Right lobe of liver (tissue), 6 donors: ENCODE measurements at regions not wholly inside any gene's neighbourhood (a gene's known extent, or its start where the extent isn't known, plus 50 kb on each side); places are given as distances from the start of the nearest gene placed in this dataset.

Experiments used
- ATAC-seq, 4 donors: fragments of 200-7000 bp; cut with Tn5 transposase; one replicate each; pipeline ENCODE4 v1.9.1; 2020; ENCODE audit warnings: mild to moderate bottlenecking in 4 of 4, moderate library complexity in 4 of 4
- DNase-seq, 3 donors: peaks; one replicate each; pipeline ENCODE4 v3.0.0-alpha.2; 2020
- H3K27ac ChIP-seq, 3 donors: fragments of 200-600 bp; one replicate each; pipeline ENCODE4 v1.8.0; 2022
- H3K27me3 ChIP-seq, 2 donors: fragments of 200-600 bp; one replicate each; pipeline ENCODE4 v1.8.0; 2022
- H3K36me3 ChIP-seq, 4 donors: fragments of 200-600 bp; sonication (generic) in 1 of 4; one replicate each; pipeline versions ENCODE4 v1.5.1 to v1.8.0; 2017 to 2022; ENCODE audit warnings: control low read depth in 1 of 4
- H3K4me1 ChIP-seq, 4 donors: fragments of 200-600 bp; sonication (generic) in 1 of 4; one replicate each; pipeline versions ENCODE4 v1.5.1 to v1.8.0; 2017 to 2022; ENCODE audit warnings: control low read depth in 1 of 4
- H3K4me3 ChIP-seq, 3 donors: fragments of 200-600 bp; one replicate each; pipeline ENCODE4 v1.8.0; 2022
- H3K9me3 ChIP-seq, 4 donors: fragments of 200-600 bp; sonication (generic) in 1 of 4; one replicate each; pipeline versions ENCODE4 v1.5.1 to v1.8.0; 2017 to 2022; ENCODE audit warnings: control low read depth in 1 of 4
- CTCF ChIP-seq, 4 donors: fragments of 200-600 bp in 3 of 4; fragments of 450-650 bp in 1 of 4; IDR thresholded peaks; one replicate each; pipeline versions ENCODE4 v1.5.1 to v1.8.0; 2016 to 2022; ENCODE audit warnings: antibody characterized with exemption in 4 of 4, mild to moderate bottlenecking in 2 of 4
- POLR2A ChIP-seq: fragments of 450-650 bp; IDR thresholded peaks from one replicate; pipeline ENCODE4 v1.6.1; 2017; ENCODE audit warnings: antibody characterized with exemption, mild to moderate bottlenecking
- WGBS: methylation state at CpG from one replicate; pipeline ENCODE4 v1.1.6; 2018; ENCODE audit warnings: low coverage, low lambda C conversion rate; ENCODE audit not compliant: insufficient coverage; ENCODE audit errors: missing lambda C conversion rate; 5-methylcytosine and 5-hydroxymethylcytosine counted together
- intact Hi-C, 2 donors: fragments of 100-400 bp; cut with DNase I; formaldehyde crosslinking; loops; one replicate each; pipeline versions ENCODE4 v1.11.2 to v1.14.1; 2022
- donor health status: DM: no; HTN: yes; CAD: no.
- donor health status: DM: no; HTN: no; CAD: no.
- donor health status: DM: no; HTN: no; CAD: no.
- donor health status: DM: no; HTN: yes; CAD: no.
- donor health status: DM: no; HTN: yes; CAD: no.

DNA sequence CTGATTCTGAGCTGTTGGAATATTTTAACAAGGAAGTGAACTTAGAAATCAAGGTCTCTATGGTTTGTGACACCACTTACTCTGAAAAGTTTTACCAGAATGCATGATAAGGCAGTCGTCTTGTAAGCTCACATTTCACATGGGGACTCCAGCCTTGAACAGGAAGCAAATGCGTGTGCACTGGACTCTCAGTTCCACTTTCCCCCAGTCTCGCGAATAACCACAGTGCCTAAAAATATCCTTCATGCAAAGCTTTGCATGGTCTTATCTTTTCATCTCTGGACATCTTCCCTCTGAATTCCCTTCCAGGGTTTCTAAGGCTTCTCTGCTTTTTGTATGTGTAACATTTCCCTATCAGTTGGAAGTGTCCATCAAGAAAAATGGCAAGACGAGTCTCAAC is 581.8 kb downstream of the NLGN4X start:
- intact Hi-C loops, result no loop called here
- peak in 3 of 4 donors; percentile 17 to 28 (median 24) for ATAC-seq
- Histone ChIP-seq H3K9me3 (no peaks in the 10 kb centered on the region), H3K36me3 (no peaks in the 10 kb centered on the region), H3K4me1 (no peaks in the 10 kb centered on the region), H3K27me3 (no peaks in the 10 kb centered on the region), H3K27ac (no peak overlapping the region), H3K4me3 (no peak overlapping the region)
- DNase-seq, result no peak
- no peak for TF ChIP-seq POLR2A
- TF ChIP-seq CTCF (IDR thresholded peaks at IDR 0.05), result no peak
- 27% methylated on average over 5 of the region's 5 CpGs for WGBS

GRCh38 chrX:5644776-5645175 is 583.9 kb downstream of the NLGN4X start:
- ATAC-seq, result no peak
- intact Hi-C loops, result no loop called here

GRCh38 chrX:5640071-5640470 is 588.6 kb downstream of the NLGN4X start:
- no peaks in the 10 kb centered on the region for H3K27me3 ChIP-seq
- TF ChIP-seq POLR2A, result no peak
- TF ChIP-seq CTCF (IDR thresholded peaks at IDR 0.05), result no peak
- no peak overlapping the region for H3K4me3 ChIP-seq
- intact Hi-C loops, result no loop called here
- ATAC-seq, result no peak
- no peaks in the 10 kb centered on the region for H3K36me3 ChIP-seq
- 52% methylated on average over 4 of the region's 4 CpGs for WGBS
- H3K9me3 ChIP-seq, result no peaks in the 10 kb centered on the region
- no peaks in the 10 kb centered on the region for H3K4me1 ChIP-seq
- no peak overlapping the region for H3K27ac ChIP-seq
- DNase-seq, result no peak

More at GRCh38 chrX:5644776-5645175, 583.9 kb downstream of the NLGN4X start:
- H3K36me3 ChIP-seq, result no peaks in the 10 kb centered on the region
- no peak overlapping the region for H3K27ac ChIP-seq
- H3K9me3 ChIP-seq, result no peaks in the 10 kb centered on the region
- no peaks in the 10 kb centered on the region for H3K27me3 ChIP-seq
- no peak for DNase-seq
- 34% methylated on average over 8 of the region's 8 CpGs for WGBS
- no peak overlapping the region for H3K4me3 ChIP-seq
- TF ChIP-seq POLR2A (no peak), CTCF (IDR thresholded peaks at IDR 0.05) (no peak)
- no peaks in the 10 kb centered on the region for H3K4me1 ChIP-seq

DNA sequence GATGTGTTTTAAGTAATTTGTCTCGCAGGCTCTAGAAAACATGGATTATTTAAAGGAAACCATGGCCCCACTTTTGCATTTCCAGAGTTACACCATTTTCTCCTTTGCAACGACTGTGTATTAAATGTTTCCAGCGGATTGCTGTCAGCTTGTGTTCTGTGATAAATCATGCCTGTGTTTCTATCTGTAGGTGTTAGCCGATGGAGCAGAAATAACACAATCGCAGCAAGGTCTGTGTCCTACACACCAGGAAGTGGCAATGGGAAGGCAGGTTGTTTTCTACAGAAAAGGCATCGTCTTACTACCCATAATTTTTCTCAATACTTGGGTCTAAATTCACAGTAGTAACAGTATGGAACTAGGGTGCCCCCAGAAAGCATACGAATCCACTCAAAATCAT is 590.1 kb downstream of the NLGN4X start:
- intact Hi-C loops, result no loop called here
- no peak for ATAC-seq
- Histone ChIP-seq H3K4me3 (no peak overlapping the region), H3K36me3 (no peaks in the 10 kb centered on the region), H3K27me3 (no peaks in the 10 kb centered on the region), H3K4me1 (no peaks in the 10 kb centered on the region), H3K27ac (no peak overlapping the region), H3K9me3 (no peaks in the 10 kb centered on the region)
- TF ChIP-seq POLR2A (no peak), CTCF (IDR thresholded peaks at IDR 0.05) (no peak)
- WGBS, result 42% methylated on average over 7 of the region's 7 CpGs
- DNase-seq, result no peak

- ATAC-seq, result no peak
- H3K27ac ChIP-seq, result no peak overlapping the region
- H3K4me1 ChIP-seq, result no peaks in the 10 kb centered on the region
- no peak for TF ChIP-seq POLR2A
- no peak for TF ChIP-seq CTCF (IDR thresholded peaks at IDR 0.05)
- no peaks in the 10 kb centered on the region for H3K27me3 ChIP-seq
- intact Hi-C loops, result no loop called here
- no peaks in the 10 kb centered on the region for H3K36me3 ChIP-seq
- no peak for DNase-seq
- no peak overlapping the region for H3K4me3 ChIP-seq
- no peaks in the 10 kb centered on the region for H3K9me3 ChIP-seq
Measured at GRCh38 chrX:5632887-5633286, 595.8 kb downstream of the NLGN4X start.
